Vagina (tissue), 2 donors: ENCODE measurements at regions not wholly inside any gene's neighbourhood (a gene's known extent, or its start where the extent isn't known, plus 50 kb on each side); places are given as distances from the start of the nearest gene placed in this dataset.

Experiments used
- POLR2A ChIP-seq, 2 donors: fragments of 450-650 bp; IDR thresholded peaks; one replicate each; pipeline ENCODE4 v1.6.1; 2017; ENCODE audit warnings: antibody characterized with exemption in 2 of 2, mild to moderate bottlenecking in 2 of 2, moderate library complexity in 2 of 2
- TF ChIP-seq, protein P1 (sequence below), 3 experiments: fragments of 450-650 bp in 2 of 3; fragments of 200-600 bp in 1 of 3; sonication (generic) in 1 of 3; IDR thresholded peaks; one replicate each; pipeline ENCODE4 v1.5.1; 2017 to 2019; ENCODE audit warnings: antibody characterized with exemption in 3 of 3, mild to moderate bottlenecking in 2 of 3, moderate library complexity in 2 of 3

GRCh38 chr14:34128665-34129064, 177.8 kb upstream of the EGLN3 start:
- TF ChIP-seq POLR2A (IDR thresholded peaks at IDR 0.05) = no peak
- TF ChIP-seq, protein P1, sequence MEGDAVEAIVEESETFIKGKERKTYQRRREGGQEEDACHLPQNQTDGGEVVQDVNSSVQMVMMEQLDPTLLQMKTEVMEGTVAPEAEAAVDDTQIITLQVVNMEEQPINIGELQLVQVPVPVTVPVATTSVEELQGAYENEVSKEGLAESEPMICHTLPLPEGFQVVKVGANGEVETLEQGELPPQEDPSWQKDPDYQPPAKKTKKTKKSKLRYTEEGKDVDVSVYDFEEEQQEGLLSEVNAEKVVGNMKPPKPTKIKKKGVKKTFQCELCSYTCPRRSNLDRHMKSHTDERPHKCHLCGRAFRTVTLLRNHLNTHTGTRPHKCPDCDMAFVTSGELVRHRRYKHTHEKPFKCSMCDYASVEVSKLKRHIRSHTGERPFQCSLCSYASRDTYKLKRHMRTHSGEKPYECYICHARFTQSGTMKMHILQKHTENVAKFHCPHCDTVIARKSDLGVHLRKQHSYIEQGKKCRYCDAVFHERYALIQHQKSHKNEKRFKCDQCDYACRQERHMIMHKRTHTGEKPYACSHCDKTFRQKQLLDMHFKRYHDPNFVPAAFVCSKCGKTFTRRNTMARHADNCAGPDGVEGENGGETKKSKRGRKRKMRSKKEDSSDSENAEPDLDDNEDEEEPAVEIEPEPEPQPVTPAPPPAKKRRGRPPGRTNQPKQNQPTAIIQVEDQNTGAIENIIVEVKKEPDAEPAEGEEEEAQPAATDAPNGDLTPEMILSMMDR (IDR thresholded peaks at IDR 0.05) = no peak
